ENCODE measurements at regions not wholly inside any gene's neighbourhood (a gene's known extent, or its start where the extent isn't known, plus 50 kb on each side); places are given as distances from the start of the nearest gene placed in this dataset.

DNA sequence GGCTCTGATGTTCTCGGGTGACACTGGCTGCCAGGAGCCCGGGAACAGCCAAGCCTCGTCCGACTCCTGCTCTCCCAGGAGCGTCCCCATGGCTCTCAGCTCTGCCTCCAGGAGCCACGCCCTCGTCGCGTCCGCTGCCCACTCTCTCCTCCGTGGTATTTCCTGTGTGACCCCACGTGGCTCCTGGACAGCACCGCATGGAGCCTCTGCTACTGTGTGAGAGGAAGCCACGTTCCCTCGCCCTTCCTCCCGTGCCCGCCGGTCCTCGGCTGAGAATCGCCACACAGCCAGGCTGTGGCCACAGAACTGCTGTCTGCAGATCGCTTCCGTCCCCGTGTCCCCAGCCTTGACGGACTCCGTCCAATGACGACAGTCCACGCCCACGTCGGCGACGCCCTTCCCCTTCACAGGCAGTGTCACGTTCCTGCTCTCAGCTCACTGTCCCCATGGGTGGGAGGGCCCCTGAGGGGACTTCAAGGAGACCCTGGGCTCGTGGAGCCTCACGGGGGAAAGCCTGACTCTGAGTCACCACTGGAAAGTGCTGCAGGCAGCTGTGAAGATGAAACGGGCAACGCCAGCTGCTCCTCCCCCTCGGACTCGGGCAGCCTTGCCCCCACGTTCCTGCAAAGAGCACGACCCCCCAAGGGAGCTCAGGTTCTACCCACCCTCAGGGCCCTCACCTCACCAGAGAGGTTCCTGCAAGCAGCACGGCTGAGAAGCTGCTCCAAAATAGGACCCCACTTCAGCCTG, 458.5 kb downstream of the BRD1 start:
- TF ChIP-seq, protein P1, sequence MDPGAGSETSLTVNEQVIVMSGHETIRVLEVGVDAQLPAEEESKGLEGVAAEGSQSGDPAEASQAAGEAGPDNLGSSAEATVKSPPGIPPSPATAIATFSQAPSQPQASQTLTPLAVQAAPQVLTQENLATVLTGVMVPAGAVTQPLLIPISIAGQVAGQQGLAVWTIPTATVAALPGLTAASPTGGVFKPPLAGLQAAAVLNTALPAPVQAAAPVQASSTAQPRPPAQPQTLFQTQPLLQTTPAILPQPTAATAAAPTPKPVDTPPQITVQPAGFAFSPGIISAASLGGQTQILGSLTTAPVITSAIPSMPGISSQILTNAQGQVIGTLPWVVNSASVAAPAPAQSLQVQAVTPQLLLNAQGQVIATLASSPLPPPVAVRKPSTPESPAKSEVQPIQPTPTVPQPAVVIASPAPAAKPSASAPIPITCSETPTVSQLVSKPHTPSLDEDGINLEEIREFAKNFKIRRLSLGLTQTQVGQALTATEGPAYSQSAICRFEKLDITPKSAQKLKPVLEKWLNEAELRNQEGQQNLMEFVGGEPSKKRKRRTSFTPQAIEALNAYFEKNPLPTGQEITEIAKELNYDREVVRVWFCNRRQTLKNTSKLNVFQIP (CRISPR knock-in tag; IDR thresholded peaks at IDR 0.05; ENCODE audit: borderline replicate concordance, low read depth): no peak
- TF ChIP-seq, protein P2, sequence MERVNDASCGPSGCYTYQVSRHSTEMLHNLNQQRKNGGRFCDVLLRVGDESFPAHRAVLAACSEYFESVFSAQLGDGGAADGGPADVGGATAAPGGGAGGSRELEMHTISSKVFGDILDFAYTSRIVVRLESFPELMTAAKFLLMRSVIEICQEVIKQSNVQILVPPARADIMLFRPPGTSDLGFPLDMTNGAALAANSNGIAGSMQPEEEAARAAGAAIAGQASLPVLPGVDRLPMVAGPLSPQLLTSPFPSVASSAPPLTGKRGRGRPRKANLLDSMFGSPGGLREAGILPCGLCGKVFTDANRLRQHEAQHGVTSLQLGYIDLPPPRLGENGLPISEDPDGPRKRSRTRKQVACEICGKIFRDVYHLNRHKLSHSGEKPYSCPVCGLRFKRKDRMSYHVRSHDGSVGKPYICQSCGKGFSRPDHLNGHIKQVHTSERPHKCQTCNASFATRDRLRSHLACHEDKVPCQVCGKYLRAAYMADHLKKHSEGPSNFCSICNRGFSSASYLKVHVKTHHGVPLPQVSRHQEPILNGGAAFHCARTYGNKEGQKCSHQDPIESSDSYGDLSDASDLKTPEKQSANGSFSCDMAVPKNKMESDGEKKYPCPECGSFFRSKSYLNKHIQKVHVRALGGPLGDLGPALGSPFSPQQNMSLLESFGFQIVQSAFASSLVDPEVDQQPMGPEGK (CRISPR knock-in tag; IDR thresholded peaks at IDR 0.05; ENCODE audit: borderline replicate concordance): no peak
- no peak for TF ChIP-seq ZFP30 (CRISPR knock-in tag; IDR thresholded peaks at IDR 0.05)
- TF ChIP-seq ZNF70 (CRISPR knock-in tag; IDR thresholded peaks at IDR 0.05): no peak
- no peak for TF ChIP-seq OSR1 (CRISPR knock-in tag; IDR thresholded peaks at IDR 0.05)
- TF ChIP-seq, protein P3, sequence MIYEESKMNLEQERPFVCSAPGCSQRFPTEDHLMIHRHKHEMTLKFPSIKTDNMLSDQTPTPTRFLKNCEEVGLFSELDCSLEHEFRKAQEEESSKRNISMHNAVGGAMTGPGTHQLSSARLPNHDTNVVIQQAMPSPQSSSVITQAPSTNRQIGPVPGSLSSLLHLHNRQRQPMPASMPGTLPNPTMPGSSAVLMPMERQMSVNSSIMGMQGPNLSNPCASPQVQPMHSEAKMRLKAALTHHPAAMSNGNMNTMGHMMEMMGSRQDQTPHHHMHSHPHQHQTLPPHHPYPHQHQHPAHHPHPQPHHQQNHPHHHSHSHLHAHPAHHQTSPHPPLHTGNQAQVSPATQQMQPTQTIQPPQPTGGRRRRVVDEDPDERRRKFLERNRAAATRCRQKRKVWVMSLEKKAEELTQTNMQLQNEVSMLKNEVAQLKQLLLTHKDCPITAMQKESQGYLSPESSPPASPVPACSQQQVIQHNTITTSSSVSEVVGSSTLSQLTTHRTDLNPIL (CRISPR knock-in tag; IDR thresholded peaks at IDR 0.05; ENCODE audit: low read depth): no peak
- TF ChIP-seq ISL1 (CRISPR knock-in tag; IDR thresholded peaks at IDR 0.05): no peak
- TF ChIP-seq CSDC2 (CRISPR knock-in tag; IDR thresholded peaks at IDR 0.05): no peak
- TF ChIP-seq ZFP3 (CRISPR knock-in tag; IDR thresholded peaks at IDR 0.05): no peak
- no peak for TF ChIP-seq GLIS3 (CRISPR knock-in tag; IDR thresholded peaks at IDR 0.05)
- TF ChIP-seq TCF4 (CRISPR knock-in tag; IDR thresholded peaks at IDR 0.05; ENCODE audit: borderline replicate concordance): no peak
- TF ChIP-seq, protein P4, sequence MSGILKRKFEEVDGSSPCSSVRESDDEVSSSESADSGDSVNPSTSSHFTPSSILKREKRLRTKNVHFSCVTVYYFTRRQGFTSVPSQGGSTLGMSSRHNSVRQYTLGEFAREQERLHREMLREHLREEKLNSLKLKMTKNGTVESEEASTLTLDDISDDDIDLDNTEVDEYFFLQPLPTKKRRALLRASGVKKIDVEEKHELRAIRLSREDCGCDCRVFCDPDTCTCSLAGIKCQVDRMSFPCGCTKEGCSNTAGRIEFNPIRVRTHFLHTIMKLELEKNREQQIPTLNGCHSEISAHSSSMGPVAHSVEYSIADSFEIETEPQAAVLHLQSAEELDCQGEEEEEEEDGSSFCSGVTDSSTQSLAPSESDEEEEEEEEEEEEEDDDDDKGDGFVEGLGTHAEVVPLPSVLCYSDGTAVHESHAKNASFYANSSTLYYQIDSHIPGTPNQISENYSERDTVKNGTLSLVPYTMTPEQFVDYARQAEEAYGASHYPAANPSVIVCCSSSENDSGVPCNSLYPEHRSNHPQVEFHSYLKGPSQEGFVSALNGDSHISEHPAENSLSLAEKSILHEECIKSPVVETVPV (CRISPR knock-in tag; IDR thresholded peaks at IDR 0.05): no peak
- TF ChIP-seq ESRRG (CRISPR knock-in tag; IDR thresholded peaks at IDR 0.05): no peak
- TF ChIP-seq PPARA (CRISPR knock-in tag; IDR thresholded peaks at IDR 0.05; ENCODE audit: borderline replicate concordance): no peak
- TF ChIP-seq, protein P5, sequence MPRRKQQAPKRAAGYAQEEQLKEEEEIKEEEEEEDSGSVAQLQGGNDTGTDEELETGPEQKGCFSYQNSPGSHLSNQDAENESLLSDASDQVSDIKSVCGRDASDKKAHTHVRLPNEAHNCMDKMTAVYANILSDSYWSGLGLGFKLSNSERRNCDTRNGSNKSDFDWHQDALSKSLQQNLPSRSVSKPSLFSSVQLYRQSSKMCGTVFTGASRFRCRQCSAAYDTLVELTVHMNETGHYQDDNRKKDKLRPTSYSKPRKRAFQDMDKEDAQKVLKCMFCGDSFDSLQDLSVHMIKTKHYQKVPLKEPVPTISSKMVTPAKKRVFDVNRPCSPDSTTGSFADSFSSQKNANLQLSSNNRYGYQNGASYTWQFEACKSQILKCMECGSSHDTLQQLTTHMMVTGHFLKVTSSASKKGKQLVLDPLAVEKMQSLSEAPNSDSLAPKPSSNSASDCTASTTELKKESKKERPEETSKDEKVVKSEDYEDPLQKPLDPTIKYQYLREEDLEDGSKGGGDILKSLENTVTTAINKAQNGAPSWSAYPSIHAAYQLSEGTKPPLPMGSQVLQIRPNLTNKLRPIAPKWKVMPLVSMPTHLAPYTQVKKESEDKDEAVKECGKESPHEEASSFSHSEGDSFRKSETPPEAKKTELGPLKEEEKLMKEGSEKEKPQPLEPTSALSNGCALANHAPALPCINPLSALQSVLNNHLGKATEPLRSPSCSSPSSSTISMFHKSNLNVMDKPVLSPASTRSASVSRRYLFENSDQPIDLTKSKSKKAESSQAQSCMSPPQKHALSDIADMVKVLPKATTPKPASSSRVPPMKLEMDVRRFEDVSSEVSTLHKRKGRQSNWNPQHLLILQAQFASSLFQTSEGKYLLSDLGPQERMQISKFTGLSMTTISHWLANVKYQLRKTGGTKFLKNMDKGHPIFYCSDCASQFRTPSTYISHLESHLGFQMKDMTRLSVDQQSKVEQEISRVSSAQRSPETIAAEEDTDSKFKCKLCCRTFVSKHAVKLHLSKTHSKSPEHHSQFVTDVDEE (CRISPR knock-in tag; IDR thresholded peaks at IDR 0.05): no peak
- no peak for TF ChIP-seq ZNF565 (CRISPR knock-in tag; conservative IDR thresholded peaks at IDR 0.05; ENCODE audit: low read depth)
- ATAC-seq: no peak

DNA sequence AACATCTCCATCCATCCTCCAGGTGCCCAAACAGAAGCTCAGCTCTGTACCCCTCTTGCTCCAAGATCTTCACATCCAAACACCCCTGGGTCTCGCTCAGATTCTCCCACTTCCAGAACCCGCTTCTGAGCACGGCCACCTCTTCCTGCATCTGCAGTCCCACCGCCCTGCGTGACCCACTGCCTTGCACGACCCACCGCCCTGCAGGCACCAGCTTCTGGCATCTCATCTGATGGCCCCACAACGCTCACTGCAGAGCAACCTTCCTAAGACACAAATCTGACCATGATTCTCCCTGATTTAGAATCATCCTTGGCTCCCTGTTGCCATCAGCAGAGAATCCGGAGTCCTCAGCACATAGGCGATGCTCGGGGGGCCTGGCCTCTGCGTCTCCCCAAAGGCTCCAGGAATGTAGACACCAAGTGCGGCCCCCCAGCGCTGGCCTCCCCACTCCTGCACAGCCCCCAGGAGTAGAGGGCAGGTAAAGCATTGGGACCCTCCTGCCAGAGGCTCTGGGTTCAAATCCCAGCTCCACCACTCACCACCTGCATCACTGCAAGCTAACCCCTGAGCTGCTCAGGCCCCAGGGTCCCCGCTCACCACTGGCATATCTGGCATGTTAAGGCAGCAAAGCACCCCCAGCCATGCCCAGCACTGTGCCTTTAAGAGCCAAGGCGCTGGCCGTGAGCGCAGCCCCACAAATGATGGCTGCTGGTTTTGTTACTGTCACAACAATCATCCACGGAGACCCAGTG, 459.3 kb downstream of the BRD1 start:
- TF ChIP-seq ARNTL (CRISPR knock-in tag; IDR thresholded peaks at IDR 0.05; ENCODE audit: borderline replicate concordance, low read depth) (no peak), ESRRG (CRISPR knock-in tag; IDR thresholded peaks at IDR 0.05) (no peak), ZFP30 (CRISPR knock-in tag; IDR thresholded peaks at IDR 0.05) (no peak), ZC3H10 (CRISPR knock-in tag; IDR thresholded peaks at IDR 0.05) (no peak), OSR1 (CRISPR knock-in tag; IDR thresholded peaks at IDR 0.05) (no peak), TOX (CRISPR knock-in tag; IDR thresholded peaks at IDR 0.05; ENCODE audit: borderline replicate concordance) (no peak), RARB (CRISPR knock-in tag; IDR thresholded peaks at IDR 0.05) (no peak), TCF4 (CRISPR knock-in tag; IDR thresholded peaks at IDR 0.05; ENCODE audit: borderline replicate concordance) (no peak), PPARA (CRISPR knock-in tag; IDR thresholded peaks at IDR 0.05; ENCODE audit: borderline replicate concordance) (no peak), CSDC2 (CRISPR knock-in tag; IDR thresholded peaks at IDR 0.05) (no peak), ZNF70 (CRISPR knock-in tag; IDR thresholded peaks at IDR 0.05) (no peak), SNAI2 (CRISPR knock-in tag; IDR thresholded peaks at IDR 0.05) (no peak), ZNF565 (CRISPR knock-in tag; conservative IDR thresholded peaks at IDR 0.05; ENCODE audit: low read depth) (no peak), ZNF8 (CRISPR knock-in tag; IDR thresholded peaks at IDR 0.05) (no peak), BACH2 (CRISPR knock-in tag; IDR thresholded peaks at IDR 0.05; ENCODE audit: borderline replicate concordance) (no peak), ZFP3 (CRISPR knock-in tag; IDR thresholded peaks at IDR 0.05) (no peak), ISL1 (CRISPR knock-in tag; IDR thresholded peaks at IDR 0.05) (no peak), GLIS3 (CRISPR knock-in tag; IDR thresholded peaks at IDR 0.05) (no peak)
- TF ChIP-seq, protein P2 (CRISPR knock-in tag; IDR thresholded peaks at IDR 0.05; ENCODE audit: borderline replicate concordance): no peak
- TF ChIP-seq, protein P3 (CRISPR knock-in tag; IDR thresholded peaks at IDR 0.05; ENCODE audit: low read depth): no peak
- ATAC-seq: no peak

All from SK-N-SH treated with all-trans-retinoic acid at 6 μM for 48 hours (cell line).